Upper lobe of left lung (tissue), 6 donors: ENCODE measurements at regions not wholly inside any gene's neighbourhood (a gene's known extent, or its start where the extent isn't known, plus 50 kb on each side); places are given as distances from the start of the nearest gene placed in this dataset.

Experiments used
- ATAC-seq, 2 donors: fragments of 200-7000 bp; cut with Tn5 transposase; one replicate each; pipeline ENCODE4 v1.9.1; 2022; ENCODE audit warnings: mild to moderate bottlenecking in 2 of 2, moderate library complexity in 2 of 2; ENCODE audit not compliant: low FRiP score in 2 of 2
- DNase-seq, 2 donors: peaks; one replicate each; pipeline ENCODE4 v3.0.0-alpha.2; 2019 to 2020
- H3K27ac ChIP-seq, 4 donors: fragments of 200-600 bp; sonication (generic); one replicate each; pipeline ENCODE4 v1.5.1; 2016 to 2019
- H3K27me3 ChIP-seq, 4 donors: fragments of 200-600 bp; sonication (generic); one replicate each; pipeline ENCODE4 v1.5.1; 2017 to 2019
- H3K36me3 ChIP-seq, 4 donors: fragments of 200-600 bp; sonication (generic); one replicate each; pipeline ENCODE4 v1.5.1; 2016 to 2019
- H3K4me1 ChIP-seq, 4 donors: fragments of 200-600 bp; sonication (generic); one replicate each; pipeline ENCODE4 v1.5.1; 2018 to 2019
- H3K4me3 ChIP-seq, 4 donors: fragments of 200-600 bp; sonication (generic); one replicate each; pipeline ENCODE4 v1.5.1; 2017 to 2019; ENCODE audit warnings: mild to moderate bottlenecking in 2 of 4, moderate library complexity in 1 of 4
- H3K9me3 ChIP-seq, 4 donors: fragments of 200-600 bp; sonication (generic); one replicate each; pipeline ENCODE4 v1.5.1; 2018 to 2019
- EP300 ChIP-seq, 4 donors: sonication (generic); formaldehyde crosslinking; IDR thresholded peaks; one replicate each; pipeline ENCODE4 v1.5.1; 2017; ENCODE audit warnings: antibody characterized with exemption in 4 of 4, control low read depth in 2 of 4
- POLR2A ChIP-seq, 4 donors: fragments of 450-650 bp; IDR thresholded peaks; one replicate each; pipeline ENCODE4 v1.5.1; 2016 to 2017; ENCODE audit warnings: antibody characterized with exemption in 4 of 4, mild to moderate bottlenecking in 2 of 4
- POLR2AphosphoS5 ChIP-seq, 2 donors: sonication (generic); formaldehyde crosslinking; IDR thresholded peaks; one replicate each; pipeline ENCODE4 v1.5.1; 2017; ENCODE audit warnings: antibody characterized with exemption in 2 of 2
- WGBS, 2 donors: methylation state at CpG; one replicate each; pipeline ENCODE4 v1.1.5; 2017 to 2018; 5-methylcytosine and 5-hydroxymethylcytosine counted together
- TF ChIP-seq, protein P1 (sequence below), 6 experiments: fragments of 450-650 bp in 4 of 6; fragments of 200-600 bp in 2 of 6; sonication (generic) in 2 of 6; IDR thresholded peaks; one replicate each; pipeline ENCODE4 v1.5.1; 2016 to 2019; ENCODE audit warnings: antibody characterized with exemption in 6 of 6
- donor health status: DM: no; HTN: no; CAD: no; lungs with moderate emphysema.
- donor health status: DM: no; HTN: yes; CAD: no; lungs with severe emphysema.

DNA sequence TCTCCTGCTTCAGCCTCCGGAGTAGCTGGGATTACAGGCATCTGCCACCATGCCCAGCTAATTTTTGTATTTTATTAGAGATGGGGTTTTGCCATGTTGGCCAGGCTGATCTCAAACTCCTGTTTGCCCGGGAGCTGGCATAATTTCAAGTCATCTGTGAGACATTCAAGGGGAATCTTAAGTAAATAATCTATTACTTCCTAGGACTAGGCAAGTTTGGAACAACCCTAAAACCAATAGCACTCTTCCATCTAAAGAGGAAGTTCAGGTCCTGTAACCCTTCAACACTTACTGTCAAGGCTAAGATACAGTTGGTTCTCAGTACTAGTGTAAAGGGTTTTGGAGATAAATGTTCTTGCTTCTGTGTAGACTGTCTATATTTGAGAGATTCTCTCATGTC lies 267.8 kb upstream of the IRAK1BP1 start:
- no peak for DNase-seq
- no peak overlapping the region for H3K27ac ChIP-seq
- TF ChIP-seq POLR2A (IDR thresholded peaks at IDR 0.05) (no peak), POLR2AphosphoS5 (IDR thresholded peaks at IDR 0.05) (no peak), EP300 (IDR thresholded peaks at IDR 0.05) (no peak)
- TF ChIP-seq, protein P1, sequence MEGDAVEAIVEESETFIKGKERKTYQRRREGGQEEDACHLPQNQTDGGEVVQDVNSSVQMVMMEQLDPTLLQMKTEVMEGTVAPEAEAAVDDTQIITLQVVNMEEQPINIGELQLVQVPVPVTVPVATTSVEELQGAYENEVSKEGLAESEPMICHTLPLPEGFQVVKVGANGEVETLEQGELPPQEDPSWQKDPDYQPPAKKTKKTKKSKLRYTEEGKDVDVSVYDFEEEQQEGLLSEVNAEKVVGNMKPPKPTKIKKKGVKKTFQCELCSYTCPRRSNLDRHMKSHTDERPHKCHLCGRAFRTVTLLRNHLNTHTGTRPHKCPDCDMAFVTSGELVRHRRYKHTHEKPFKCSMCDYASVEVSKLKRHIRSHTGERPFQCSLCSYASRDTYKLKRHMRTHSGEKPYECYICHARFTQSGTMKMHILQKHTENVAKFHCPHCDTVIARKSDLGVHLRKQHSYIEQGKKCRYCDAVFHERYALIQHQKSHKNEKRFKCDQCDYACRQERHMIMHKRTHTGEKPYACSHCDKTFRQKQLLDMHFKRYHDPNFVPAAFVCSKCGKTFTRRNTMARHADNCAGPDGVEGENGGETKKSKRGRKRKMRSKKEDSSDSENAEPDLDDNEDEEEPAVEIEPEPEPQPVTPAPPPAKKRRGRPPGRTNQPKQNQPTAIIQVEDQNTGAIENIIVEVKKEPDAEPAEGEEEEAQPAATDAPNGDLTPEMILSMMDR (IDR thresholded peaks at IDR 0.05): no peak

DNA sequence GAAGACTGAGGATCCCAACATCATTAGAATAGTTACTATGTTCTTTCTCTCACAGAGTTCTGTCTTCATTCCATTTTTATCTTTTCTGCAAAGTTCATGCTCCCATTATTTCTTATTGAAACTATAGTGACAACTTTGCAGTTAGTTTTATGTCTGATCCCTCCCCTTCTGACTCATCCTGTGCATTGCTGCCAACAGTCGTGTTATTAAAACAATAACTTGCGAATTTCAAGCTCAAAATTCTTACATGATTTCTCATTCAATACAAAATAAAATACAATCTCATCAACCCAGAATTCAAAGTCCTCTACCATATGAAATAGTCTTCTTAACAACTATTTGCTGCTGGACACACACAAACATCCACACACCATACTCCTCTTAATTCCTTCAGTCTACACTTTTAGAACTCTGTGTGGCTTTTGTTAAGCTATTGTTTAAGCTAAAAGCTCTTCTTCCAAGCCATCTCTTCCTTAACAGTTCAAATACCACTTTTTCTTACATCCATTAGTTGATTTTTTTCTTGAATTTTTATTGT lies 261.4 kb upstream of the IRAK1BP1 start:
- DNase-seq (no peak), ATAC-seq (no peak)
- WGBS, 2 donors: 52 to 78% methylated on average over 2 of the region's 2 CpGs
- no peaks in the 10 kb centered on the region for H3K4me1 ChIP-seq
- no peak for TF ChIP-seq POLR2A (IDR thresholded peaks at IDR 0.05)
- no peak for TF ChIP-seq POLR2AphosphoS5 (IDR thresholded peaks at IDR 0.05)
- TF ChIP-seq, protein P1 (IDR thresholded peaks at IDR 0.05): no peak
- no peak for TF ChIP-seq EP300 (IDR thresholded peaks at IDR 0.05)
- H3K4me3 ChIP-seq: no peak overlapping the region
- H3K27me3 ChIP-seq: no peaks in the 10 kb centered on the region
- H3K9me3 ChIP-seq: no peaks in the 10 kb centered on the region
- no peak overlapping the region for H3K27ac ChIP-seq
- H3K36me3 ChIP-seq: no peaks in the 10 kb centered on the region

More for the DNA sequence above, 267.8 kb upstream of the IRAK1BP1 start:
- no peaks in the 10 kb centered on the region for H3K9me3 ChIP-seq
- no peak for ATAC-seq
- H3K27me3 ChIP-seq: no peaks in the 10 kb centered on the region
- H3K36me3 ChIP-seq: no peaks in the 10 kb centered on the region
- WGBS, 2 donors: 83 to 92% methylated on average over 2 of the region's 2 CpGs
- H3K4me3 ChIP-seq: no peak overlapping the region
- no peaks in the 10 kb centered on the region for H3K4me1 ChIP-seq

DNA sequence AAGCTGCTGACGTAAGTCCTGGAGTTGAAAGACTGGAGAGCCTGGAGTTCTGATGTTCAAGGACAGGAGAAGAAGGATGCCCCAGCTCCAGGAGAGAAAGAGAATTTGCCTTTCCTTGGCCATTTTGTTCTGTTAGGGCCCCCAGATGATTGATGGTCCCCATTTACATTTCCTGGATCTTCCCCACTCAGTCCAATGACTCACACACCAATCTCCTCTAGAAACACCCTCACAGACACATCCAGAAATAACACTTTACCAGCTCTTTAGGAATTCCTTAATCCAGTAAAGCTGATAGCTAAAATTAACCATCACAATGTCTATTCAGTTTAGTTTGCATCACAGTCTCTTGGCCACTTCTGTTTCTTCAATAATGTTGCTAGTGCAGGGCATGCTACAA lies 260.2 kb upstream of the IRAK1BP1 start:
- WGBS, 2 donors: 77 to 93% methylated on average over 1 of the region's 1 CpG
- no peak overlapping the region for H3K27ac ChIP-seq
- ATAC-seq: no peak

DNA sequence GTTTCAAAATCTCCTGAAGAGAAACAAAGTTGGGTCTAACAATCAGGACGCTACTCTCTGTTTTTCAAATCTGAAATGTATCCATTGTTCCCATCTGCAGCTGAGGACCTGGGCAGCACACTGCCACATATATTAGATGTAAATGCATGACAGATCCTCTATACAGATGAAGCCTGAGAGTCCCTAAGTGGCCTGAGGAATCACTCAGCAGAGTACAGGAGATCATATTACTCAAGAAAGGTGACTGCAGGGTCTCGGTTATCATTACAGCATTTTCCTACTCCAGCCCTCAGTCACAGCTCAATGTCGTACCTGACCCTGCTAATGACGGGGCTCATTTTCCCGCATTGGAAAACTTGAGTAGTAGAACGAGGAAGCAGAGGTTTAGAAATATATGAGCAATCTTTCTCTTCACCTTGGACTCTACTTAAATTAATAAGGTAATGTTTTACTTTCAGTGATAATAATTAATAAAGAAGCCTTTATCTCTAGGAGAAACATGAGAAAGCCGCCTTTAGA lies 256.2 kb upstream of the IRAK1BP1 start:
- H3K9me3 ChIP-seq: no peaks in the 10 kb centered on the region
- no peak for ATAC-seq

More for the DNA sequence above, 260.2 kb upstream of the IRAK1BP1 start:
- no peak overlapping the region for H3K4me3 ChIP-seq
- no peak for DNase-seq
- no peaks in the 10 kb centered on the region for H3K4me1 ChIP-seq
- TF ChIP-seq POLR2AphosphoS5 (IDR thresholded peaks at IDR 0.05): no peak
- TF ChIP-seq, protein P1 (IDR thresholded peaks at IDR 0.05): no peak
- H3K27me3 ChIP-seq: no peaks in the 10 kb centered on the region
- H3K9me3 ChIP-seq: no peaks in the 10 kb centered on the region
- H3K36me3 ChIP-seq: no peaks in the 10 kb centered on the region

More for the DNA sequence above, 256.2 kb upstream of the IRAK1BP1 start:
- no peak overlapping the region for H3K4me3 ChIP-seq
- H3K36me3 ChIP-seq: no peaks in the 10 kb centered on the region
- no peak overlapping the region for H3K27ac ChIP-seq
- TF ChIP-seq POLR2A (IDR thresholded peaks at IDR 0.05) (no peak), POLR2AphosphoS5 (IDR thresholded peaks at IDR 0.05) (no peak), EP300 (IDR thresholded peaks at IDR 0.05) (no peak)
- TF ChIP-seq, protein P1 (IDR thresholded peaks at IDR 0.05): no peak
- H3K27me3 ChIP-seq: no peaks in the 10 kb centered on the region
- no peak for DNase-seq
- no peaks in the 10 kb centered on the region for H3K4me1 ChIP-seq
- WGBS, 2 donors: 68 to 74% methylated on average over 7 of the region's 7 CpGs
